Stimulated activated effector memory CD8-positive, alpha-beta T cell treated with anti-CD3 and anti-CD28 coated beads, Interleukin-12 subunit alpha, Interleukin-12 subunit beta, amount 100 ng/mL, for 72 hours (primary cell): ENCODE measurements at regions not wholly inside any gene's neighbourhood (a gene's known extent, or its start where the extent isn't known, plus 50 kb on each side); places are given as distances from the start of the nearest gene placed in this dataset.

Experiments
- ATAC-seq: fragments of 150-1000 bp; cut with Tn5 transposase; 2 replicates; pipeline ENCODE4 v1.10.0; 2021
- DNase-seq, 2 donors: peaks; one replicate each; pipeline ENCODE4 v3.0.0; 2021 to 2022; ENCODE audit warnings: low spot score in 2 of 2
- H3K27ac Mint-ChIP-seq: one replicate; pipeline ENCODE4 v1.8.0; 2022; ENCODE audit warnings: mild to moderate bottlenecking, mixed read lengths
- H3K36me3 Mint-ChIP-seq: one replicate; pipeline ENCODE4 v1.8.0; 2022; ENCODE audit warnings: mild to moderate bottlenecking, mixed read lengths
- H3K4me1 Mint-ChIP-seq: one replicate; pipeline ENCODE4 v1.8.0; 2022; ENCODE audit warnings: mixed read lengths
- H3K4me3 Mint-ChIP-seq: one replicate; pipeline ENCODE4 v1.8.0; 2022; ENCODE audit warnings: mild to moderate bottlenecking, mixed read lengths
- H3K9me3 Mint-ChIP-seq: one replicate; pipeline ENCODE4 v1.8.0; 2022; ENCODE audit warnings: mixed read lengths

DNA sequence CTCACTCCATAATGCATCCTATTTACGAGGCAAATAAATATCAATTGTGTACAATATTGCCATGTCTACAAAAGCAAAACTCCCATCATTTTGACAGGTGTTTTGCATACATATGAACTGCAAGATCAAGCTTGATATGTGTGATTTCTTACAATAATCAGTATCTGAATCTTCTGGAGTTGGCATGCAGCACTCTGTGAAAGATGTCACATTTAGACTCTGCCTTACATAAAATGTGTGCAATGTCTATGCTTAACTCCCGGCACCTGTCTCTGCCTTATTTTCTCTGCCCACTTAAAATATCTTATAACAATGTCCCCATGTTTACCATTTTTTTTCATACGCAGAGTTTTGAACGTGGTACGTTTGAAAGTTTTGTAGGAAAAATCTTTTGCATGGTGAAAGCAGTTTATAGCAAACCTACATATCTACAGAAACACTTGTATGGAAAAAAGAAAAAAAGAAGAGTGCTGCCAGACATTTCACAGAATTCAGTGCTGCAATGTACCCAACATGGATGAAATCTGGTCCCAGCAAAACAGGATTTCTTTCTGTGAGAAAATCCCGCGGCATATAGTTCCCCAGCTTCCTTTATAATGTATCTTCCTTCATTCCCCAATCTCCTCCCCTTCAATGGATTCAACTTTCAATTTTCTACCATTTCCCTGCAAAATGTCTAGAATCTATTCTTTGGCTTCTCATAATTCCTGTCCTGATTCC, 114.1 kb upstream of the NRP1 start:
- H3K9me3 Mint-ChIP-seq, result peaks cover 6% of the 10 kb centered on the region
- no peak overlapping the region for H3K27ac Mint-ChIP-seq

DNA sequence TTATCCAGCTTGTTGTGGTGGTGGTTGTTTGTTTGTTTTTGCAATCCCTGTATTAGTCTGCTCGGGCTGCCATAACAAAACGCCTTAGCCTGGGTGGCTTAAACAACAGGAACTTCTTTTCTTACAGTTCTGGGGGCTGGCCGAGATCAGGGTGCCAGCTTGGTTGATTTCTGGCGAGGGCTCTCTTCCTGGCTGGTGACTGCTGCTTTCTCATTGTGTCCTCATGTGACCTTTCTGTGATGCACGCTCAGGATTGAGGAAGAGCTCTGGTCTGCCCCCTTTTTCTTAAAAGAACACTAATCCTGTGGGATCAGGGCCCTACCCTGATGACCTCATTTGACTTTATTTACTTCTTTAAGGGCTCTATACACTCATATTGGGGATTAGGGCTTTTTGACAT, 107.1 kb upstream of the NRP1 start:
- Mint-ChIP-seq H3K27ac (no peak overlapping the region), H3K4me1 (no peaks in the 10 kb centered on the region), H3K4me3 (no peak overlapping the region), H3K36me3 (no peaks in the 10 kb centered on the region), H3K9me3 (no peaks in the 10 kb centered on the region)
- DNase-seq (no peak), ATAC-seq (no peak)

More for the DNA sequence above, 114.1 kb upstream of the NRP1 start:
- no peak overlapping the region for H3K4me3 Mint-ChIP-seq
- no peaks in the 10 kb centered on the region for H3K36me3 Mint-ChIP-seq
- ATAC-seq (no peak), DNase-seq (no peak)
- H3K4me1 Mint-ChIP-seq, result no peaks in the 10 kb centered on the region

DNA sequence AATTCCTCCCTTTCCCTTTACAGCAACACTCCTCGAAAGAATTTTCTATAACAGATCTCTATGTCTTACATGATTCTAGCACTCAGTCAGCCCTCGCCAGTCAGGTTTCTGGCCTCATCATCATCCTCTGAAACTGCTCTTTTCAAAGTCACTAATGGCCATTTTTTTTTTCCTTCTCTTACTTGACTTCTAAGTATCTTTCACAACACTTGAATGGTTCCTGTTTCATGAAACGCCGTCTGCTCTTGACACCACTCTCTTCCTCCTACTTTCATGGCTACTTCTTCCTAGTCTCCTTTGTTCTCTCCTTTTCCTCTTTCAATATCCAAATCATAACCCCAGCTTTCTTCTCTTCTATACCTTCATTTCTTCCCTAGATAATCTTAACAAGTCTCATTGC, 100.5 kb upstream of the NRP1 start:
- H3K4me1 Mint-ChIP-seq, result no peaks in the 10 kb centered on the region
- ATAC-seq (no peak), DNase-seq (no peak)
- no peak overlapping the region for H3K27ac Mint-ChIP-seq
- H3K9me3 Mint-ChIP-seq, result no peaks in the 10 kb centered on the region
- H3K36me3 Mint-ChIP-seq, result no peaks in the 10 kb centered on the region
- no peak overlapping the region for H3K4me3 Mint-ChIP-seq

GRCh38 chr10:33428682-33429081, 94.2 kb upstream of the NRP1 start:
- Mint-ChIP-seq H3K27ac (no peak overlapping the region), H3K4me3 (no peak overlapping the region), H3K4me1 (no peaks in the 10 kb centered on the region), H3K9me3 (no peaks in the 10 kb centered on the region), H3K36me3 (no peaks in the 10 kb centered on the region)
- DNase-seq (no peak), ATAC-seq (no peak)

- H3K27ac Mint-ChIP-seq, result no peak overlapping the region
- H3K4me1 Mint-ChIP-seq, result no peaks in the 10 kb centered on the region
- no peaks in the 10 kb centered on the region for H3K9me3 Mint-ChIP-seq
- no peak overlapping the region for H3K4me3 Mint-ChIP-seq
- no peaks in the 10 kb centered on the region for H3K36me3 Mint-ChIP-seq
- DNase-seq (no peak), ATAC-seq (no peak)
Measured at GRCh38 chr10:33423154-33423529, 88.7 kb upstream of the NRP1 start.

- Mint-ChIP-seq H3K4me1 (no peaks in the 10 kb centered on the region), H3K4me3 (no peak overlapping the region), H3K27ac (no peak overlapping the region), H3K36me3 (no peaks in the 10 kb centered on the region), H3K9me3 (no peaks in the 10 kb centered on the region)
- no peak for ATAC-seq
- DNase-seq, result no peak
Measured at GRCh38 chr10:33422471-33423153, 88.1 kb upstream of the NRP1 start.

DNA sequence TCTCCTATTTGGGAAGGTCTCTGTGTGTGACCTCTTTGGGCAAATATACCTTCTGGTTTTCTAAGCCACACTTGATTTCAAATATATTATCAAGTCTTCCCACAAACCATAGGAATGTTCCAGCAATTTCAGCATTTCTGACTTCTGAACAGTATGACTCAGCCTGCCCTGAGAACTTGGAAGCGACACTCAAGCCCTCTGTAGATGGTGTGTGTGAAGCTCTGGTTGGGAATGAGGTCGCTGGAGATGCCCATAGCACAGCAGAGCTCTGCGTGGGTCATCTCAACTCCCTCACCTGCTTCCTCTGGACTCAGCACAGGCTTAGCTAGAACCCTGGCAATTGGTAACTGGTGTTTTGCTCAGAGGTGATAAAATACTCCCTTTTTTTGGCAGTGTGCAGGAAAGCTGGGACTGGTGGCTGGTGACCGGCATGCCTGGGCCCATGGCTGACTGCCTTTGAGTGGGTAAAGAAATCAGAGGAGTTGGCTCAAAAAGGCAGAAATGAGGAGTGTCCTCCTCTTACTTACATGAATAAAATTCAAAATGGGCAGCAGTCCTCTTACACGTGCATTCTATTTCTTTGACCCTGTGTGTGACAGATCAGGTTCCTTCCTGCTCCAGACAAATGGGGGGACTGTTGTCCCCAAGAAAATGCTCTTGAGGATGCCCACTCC, 87.5 kb upstream of the NRP1 start:
- H3K36me3 Mint-ChIP-seq, result no peaks in the 10 kb centered on the region
- no peak for DNase-seq
- H3K4me1 Mint-ChIP-seq, result no peaks in the 10 kb centered on the region
- no peak overlapping the region for H3K27ac Mint-ChIP-seq
- no peaks in the 10 kb centered on the region for H3K9me3 Mint-ChIP-seq
- H3K4me3 Mint-ChIP-seq, result no peak overlapping the region
- no peak for ATAC-seq

- ATAC-seq, result no peak
- Mint-ChIP-seq H3K36me3 (no peaks in the 10 kb centered on the region), H3K9me3 (no peaks in the 10 kb centered on the region), H3K4me1 (no peaks in the 10 kb centered on the region), H3K4me3 (no peak overlapping the region), H3K27ac (no peak overlapping the region)
- no peak for DNase-seq
Measured at GRCh38 chr10:33419311-33419710, 84.8 kb upstream of the NRP1 start.

GRCh38 chr10:33418301-33418700, 83.8 kb upstream of the NRP1 start:
- Mint-ChIP-seq H3K36me3 (no peaks in the 10 kb centered on the region), H3K9me3 (no peaks in the 10 kb centered on the region), H3K4me1 (no peaks in the 10 kb centered on the region), H3K4me3 (no peak overlapping the region), H3K27ac (no peak overlapping the region)
- ATAC-seq (no peak), DNase-seq (no peak)

- H3K27ac Mint-ChIP-seq, result no peak overlapping the region
- no peaks in the 10 kb centered on the region for H3K9me3 Mint-ChIP-seq
- no peaks in the 10 kb centered on the region for H3K36me3 Mint-ChIP-seq
- ATAC-seq (no peak), DNase-seq (no peak)
- no peaks in the 10 kb centered on the region for H3K4me1 Mint-ChIP-seq
- no peak overlapping the region for H3K4me3 Mint-ChIP-seq
Measured at GRCh38 chr10:33416691-33417090, 82.2 kb upstream of the NRP1 start.

DNA sequence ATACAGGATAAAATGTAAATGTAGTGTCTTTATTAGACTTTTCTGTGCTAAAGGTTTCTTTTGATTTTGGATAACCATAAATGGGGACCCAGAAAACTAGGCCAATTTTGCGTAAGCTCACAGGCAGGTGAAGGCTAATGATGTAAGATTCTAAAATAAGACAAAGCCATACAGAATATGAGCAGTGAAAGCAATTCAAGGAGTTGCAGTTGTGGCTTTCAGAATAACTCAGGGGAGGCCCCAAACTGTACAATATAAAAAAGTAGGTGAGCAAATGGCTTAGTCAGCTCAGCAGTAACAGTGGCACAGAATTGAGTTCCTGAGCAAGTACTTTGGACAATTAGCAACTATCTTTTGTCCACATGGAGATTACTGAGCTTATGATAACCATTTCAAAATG, 81.7 kb upstream of the NRP1 start:
- Mint-ChIP-seq H3K36me3 (no peaks in the 10 kb centered on the region), H3K4me3 (no peak overlapping the region), H3K9me3 (no peaks in the 10 kb centered on the region), H3K4me1 (no peaks in the 10 kb centered on the region), H3K27ac (no peak overlapping the region)
- ATAC-seq, result peak; percentile 76
- DNase-seq, result no peak

- DNase-seq (no peak), ATAC-seq (no peak)
- H3K27ac Mint-ChIP-seq, result no peak overlapping the region
- H3K36me3 Mint-ChIP-seq, result no peaks in the 10 kb centered on the region
- H3K4me1 Mint-ChIP-seq, result no peaks in the 10 kb centered on the region
- H3K9me3 Mint-ChIP-seq, result no peaks in the 10 kb centered on the region
- H3K4me3 Mint-ChIP-seq, result no peak overlapping the region
Measured at GRCh38 chr10:33414841-33415240, 80.4 kb upstream of the NRP1 start.

- ATAC-seq, result peak; percentile 53
- Mint-ChIP-seq H3K4me3 (no peak overlapping the region), H3K27ac (no peak overlapping the region), H3K36me3 (no peaks in the 10 kb centered on the region), H3K9me3 (no peaks in the 10 kb centered on the region), H3K4me1 (no peaks in the 10 kb centered on the region)
- no peak for DNase-seq
Measured at GRCh38 chr10:33412653-33413361, 78.3 kb upstream of the NRP1 start.

DNA sequence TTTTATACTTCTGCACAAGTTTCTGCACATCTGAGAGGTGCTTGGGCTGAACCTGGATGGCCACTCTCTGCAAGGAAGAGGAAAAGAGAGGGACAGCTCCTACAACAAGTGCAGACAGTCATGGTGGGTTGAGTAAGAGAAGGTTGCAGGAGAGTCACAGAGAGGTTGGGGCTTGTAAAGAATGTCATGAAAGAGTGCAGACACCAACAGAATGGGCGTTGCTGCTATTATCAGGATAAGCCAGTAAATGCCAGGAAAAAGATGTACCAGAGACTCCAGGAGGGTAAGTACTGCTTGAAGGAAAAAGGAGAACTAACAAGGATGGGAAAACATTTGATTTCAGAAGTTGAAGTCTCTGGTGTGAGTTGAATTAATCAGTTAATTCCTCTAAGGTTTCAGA, 77.8 kb upstream of the NRP1 start:
- DNase-seq (no peak), ATAC-seq (no peak)
- Mint-ChIP-seq H3K4me3 (no peak overlapping the region), H3K27ac (no peak overlapping the region), H3K4me1 (no peaks in the 10 kb centered on the region), H3K36me3 (no peaks in the 10 kb centered on the region), H3K9me3 (no peaks in the 10 kb centered on the region)

- ATAC-seq (no peak), DNase-seq (no peak)
- peaks cover 4% of the 10 kb centered on the region for H3K9me3 Mint-ChIP-seq
- H3K36me3 Mint-ChIP-seq, result no peaks in the 10 kb centered on the region
- no peak overlapping the region for H3K27ac Mint-ChIP-seq
- H3K4me3 Mint-ChIP-seq, result no peak overlapping the region
- no peaks in the 10 kb centered on the region for H3K4me1 Mint-ChIP-seq
Measured at GRCh38 chr10:33410860-33411234, 76.4 kb upstream of the NRP1 start.
